Astrocyte of the spinal cord (primary cell): ENCODE measurements at regions not wholly inside any gene's neighbourhood (a gene's known extent, or its start where the extent isn't known, plus 50 kb on each side); places are given as distances from the start of the nearest gene placed in this dataset.

ENCODE experiments used
- DNase-seq: peaks from one replicate; pipeline ENCODE4 v3.0.0; 2011; ENCODE audit warnings: low read depth, low spot score
- H3K4me3 ChIP-seq: 2 replicates; pipeline ENCODE4 v1.5.1; 2011; ENCODE audit warnings: low read depth, mild to moderate bottlenecking, low read length, moderate library complexity
- in situ Hi-C: cut with HindIII; loops from 2 replicates; pipeline ENCODE4 v1.10.0; 2017; ENCODE audit warnings: low sequenced_read_pairs
- TF ChIP-seq, protein P1 (sequence below): IDR thresholded peaks from 2 replicates; pipeline ENCODE4 v1.5.1; 2012; ENCODE audit warnings: low read depth, mild to moderate bottlenecking, low read length, inconsistent platforms

DNA sequence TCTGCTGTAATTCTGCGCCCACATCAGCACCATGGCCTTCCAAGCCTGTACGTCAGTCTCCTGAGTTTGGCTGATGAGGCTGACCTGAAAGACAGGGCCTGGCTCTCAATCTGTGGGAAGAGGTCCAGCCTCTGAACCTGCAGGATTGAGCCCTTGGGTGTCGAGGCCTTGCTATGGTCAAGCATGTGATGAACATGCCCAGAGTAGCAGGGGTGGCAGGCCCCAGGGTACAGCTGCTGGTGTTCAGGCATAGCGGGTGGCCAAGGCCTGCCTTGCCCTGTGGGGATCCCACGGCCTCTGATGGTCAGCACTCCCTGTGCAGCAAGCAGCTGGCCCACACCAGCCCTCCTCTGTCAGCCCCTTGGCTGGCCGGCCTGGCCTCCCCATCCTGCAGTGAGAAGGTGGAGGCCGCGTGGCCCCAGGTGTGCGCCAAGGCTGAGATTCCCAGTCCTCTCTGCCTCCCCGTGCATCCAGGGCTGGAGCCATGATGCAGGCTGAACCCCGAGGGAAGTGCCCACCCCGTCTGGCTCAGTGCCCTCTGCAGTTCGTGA, 298.4 kb downstream of the NDUFA10 start:
- H3K4me3 ChIP-seq: no peak overlapping the region
- TF ChIP-seq, protein P1, sequence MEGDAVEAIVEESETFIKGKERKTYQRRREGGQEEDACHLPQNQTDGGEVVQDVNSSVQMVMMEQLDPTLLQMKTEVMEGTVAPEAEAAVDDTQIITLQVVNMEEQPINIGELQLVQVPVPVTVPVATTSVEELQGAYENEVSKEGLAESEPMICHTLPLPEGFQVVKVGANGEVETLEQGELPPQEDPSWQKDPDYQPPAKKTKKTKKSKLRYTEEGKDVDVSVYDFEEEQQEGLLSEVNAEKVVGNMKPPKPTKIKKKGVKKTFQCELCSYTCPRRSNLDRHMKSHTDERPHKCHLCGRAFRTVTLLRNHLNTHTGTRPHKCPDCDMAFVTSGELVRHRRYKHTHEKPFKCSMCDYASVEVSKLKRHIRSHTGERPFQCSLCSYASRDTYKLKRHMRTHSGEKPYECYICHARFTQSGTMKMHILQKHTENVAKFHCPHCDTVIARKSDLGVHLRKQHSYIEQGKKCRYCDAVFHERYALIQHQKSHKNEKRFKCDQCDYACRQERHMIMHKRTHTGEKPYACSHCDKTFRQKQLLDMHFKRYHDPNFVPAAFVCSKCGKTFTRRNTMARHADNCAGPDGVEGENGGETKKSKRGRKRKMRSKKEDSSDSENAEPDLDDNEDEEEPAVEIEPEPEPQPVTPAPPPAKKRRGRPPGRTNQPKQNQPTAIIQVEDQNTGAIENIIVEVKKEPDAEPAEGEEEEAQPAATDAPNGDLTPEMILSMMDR: no peak
- in situ Hi-C loops: no loop called here
- DNase-seq: no peak

DNA sequence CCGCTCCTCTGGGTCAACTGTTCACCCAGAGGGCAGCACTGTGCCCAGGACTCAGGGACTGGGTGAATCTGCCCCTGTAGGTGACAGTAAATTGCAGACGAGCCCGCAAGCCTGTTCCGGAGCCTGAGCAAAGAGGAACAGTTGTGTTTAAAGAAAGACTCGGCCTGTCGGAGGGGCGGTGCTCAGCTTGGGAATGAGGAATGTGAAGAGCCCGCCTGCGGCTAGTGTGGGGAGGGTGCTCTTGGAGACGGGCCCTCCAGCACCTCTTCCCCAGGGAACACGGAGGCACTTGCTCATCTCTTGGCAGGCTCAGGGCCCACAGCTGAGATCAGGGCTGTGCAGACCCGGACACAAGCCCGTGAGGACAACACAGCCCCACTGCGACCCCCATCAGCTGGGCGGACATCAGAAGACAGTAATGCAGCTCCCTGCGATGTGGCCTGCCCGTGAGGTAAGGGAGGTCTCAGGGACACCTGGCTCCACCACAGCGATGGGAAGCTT, 299.0 kb downstream of the NDUFA10 start:
- in situ Hi-C loops: no loop called here
- TF ChIP-seq, protein P1: no peak

DNA sequence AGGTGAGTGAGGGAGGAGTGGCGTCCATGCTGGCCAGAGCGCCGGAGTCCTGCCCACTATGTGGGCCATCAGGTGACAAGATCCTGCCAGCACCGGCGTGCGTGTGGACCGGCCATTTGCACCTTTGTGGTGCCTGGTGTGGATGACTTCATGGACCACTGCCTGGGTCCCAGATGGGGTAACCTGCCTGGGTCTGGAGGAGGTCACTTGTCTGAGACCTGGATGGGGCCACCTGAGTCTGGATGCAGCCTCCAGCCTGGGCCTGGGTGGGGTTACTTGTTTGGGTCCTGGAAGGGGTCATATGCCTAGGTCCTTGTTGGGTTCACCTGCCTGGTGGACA, 299.6 kb downstream of the NDUFA10 start:
- DNase-seq: no peak
- TF ChIP-seq, protein P1: no peak
- in situ Hi-C loops: no loop called here
- H3K4me3 ChIP-seq: no peak overlapping the region

More for the DNA sequence above, 299.0 kb downstream of the NDUFA10 start:
- no peak for DNase-seq
- H3K4me3 ChIP-seq: no peak overlapping the region

DNA sequence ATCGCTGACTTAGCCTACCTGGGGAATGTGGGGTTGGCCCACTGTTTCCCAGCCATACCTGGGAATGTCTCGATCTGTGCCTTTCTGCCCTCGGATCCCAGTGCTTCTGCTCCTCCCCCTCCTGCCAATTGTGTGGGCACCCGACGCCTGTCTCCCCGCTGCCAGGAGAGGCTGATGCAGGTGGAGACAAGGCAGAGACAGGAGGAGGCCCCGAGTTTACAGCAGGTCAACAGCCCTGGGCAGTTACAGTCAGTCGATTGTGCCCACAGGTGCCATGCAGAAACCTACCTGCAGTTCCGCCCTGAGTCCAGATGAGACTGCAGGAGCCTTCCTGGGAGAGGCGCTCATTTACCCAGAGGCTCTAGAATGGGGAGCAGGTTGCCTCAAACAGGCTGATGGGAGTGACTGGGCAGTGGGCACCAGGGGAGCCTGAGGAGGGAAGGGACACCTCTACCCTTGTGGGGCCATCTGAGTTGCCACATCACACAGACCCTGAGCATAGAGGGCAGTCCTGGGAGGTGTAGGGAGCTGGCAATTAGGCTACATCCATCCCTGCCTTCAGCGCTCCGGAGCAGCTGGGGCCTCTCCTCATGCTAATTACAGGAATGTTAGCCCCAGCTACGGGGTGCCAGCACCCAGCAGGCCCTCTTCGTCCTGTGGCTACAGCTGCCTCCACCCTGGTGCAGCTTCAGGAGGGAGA, 300.1 kb downstream of the NDUFA10 start:
- TF ChIP-seq, protein P1: no peak
- in situ Hi-C loops: no loop called here
- no peak overlapping the region for H3K4me3 ChIP-seq
- no peak for DNase-seq

DNA sequence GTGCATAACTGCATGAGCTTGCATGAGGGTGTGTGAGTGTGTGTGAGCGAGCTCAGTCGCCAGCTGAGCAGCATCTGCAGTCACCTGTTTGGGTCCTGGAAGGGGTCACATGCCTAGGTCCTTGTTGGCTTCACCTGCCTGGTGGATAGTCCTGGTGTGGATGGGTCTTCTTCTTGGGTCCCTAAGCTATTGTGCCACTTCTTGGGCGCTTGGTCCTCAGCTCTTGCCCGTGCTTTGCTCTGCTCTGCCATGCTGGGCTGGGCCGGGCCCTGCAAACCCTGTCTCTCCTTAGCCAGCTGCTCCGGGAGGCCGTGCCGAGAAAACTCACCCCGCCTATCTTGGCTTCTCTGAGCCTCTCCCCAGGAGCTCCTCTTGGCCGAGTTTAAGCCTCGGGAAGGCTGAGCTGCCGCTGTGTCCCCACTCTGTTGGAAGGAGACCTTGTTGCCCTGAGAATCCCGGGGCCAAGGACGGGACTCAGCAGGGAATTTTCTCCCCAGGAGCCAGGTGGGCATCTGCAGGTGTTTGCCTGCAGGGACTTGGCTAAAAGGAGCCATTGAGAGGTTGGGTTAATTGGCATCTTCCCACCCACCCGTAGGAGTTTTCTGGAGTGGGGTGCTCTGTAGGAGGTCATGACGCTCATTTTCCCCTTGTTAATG, 300.8 kb downstream of the NDUFA10 start:
- in situ Hi-C loops: no loop called here
- DNase-seq: no peak
- no peak overlapping the region for H3K4me3 ChIP-seq
- TF ChIP-seq, protein P1: no peak

DNA sequence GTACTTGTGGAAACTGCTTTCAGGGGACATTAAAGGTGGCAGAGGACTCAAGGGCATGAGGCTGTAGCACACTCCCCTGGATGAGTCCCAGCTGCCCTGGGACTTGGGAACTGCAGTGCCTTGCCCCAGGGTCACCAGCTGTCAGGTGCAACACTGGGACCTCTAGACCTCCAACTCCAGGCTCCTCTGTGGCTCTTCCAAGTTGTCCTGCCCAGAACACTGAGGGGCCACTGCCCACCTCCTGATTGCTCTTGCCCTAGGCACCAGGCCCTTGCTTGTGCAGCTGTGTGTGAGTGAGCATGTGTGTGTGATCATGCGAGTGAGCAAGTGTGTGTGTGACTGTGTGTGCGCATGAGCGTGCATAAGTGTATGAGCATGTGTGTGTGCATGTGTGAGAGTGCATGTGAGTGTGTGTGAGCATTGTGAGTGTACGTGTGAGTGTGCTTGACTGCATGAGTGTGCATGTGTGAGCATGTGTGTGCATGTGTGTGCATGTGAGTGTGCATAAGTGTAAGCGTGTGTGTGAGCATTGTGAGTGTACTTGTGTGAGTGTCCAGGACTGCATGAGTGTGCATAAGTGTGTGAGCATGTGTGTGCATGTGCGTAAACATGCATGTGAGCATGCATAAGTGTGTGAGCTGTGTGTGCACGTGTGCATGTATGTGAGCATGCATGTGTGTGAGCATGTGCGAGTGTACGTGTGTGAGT, 301.5 kb downstream of the NDUFA10 start:
- no peak for DNase-seq
- in situ Hi-C loops: no loop called here
- H3K4me3 ChIP-seq: no peak overlapping the region
- TF ChIP-seq, protein P1: no peak
